ENCODE measurements at regions not wholly inside any gene's neighbourhood (a gene's known extent, or its start where the extent isn't known, plus 50 kb on each side); places are given as distances from the start of the nearest gene placed in this dataset.

DNA sequence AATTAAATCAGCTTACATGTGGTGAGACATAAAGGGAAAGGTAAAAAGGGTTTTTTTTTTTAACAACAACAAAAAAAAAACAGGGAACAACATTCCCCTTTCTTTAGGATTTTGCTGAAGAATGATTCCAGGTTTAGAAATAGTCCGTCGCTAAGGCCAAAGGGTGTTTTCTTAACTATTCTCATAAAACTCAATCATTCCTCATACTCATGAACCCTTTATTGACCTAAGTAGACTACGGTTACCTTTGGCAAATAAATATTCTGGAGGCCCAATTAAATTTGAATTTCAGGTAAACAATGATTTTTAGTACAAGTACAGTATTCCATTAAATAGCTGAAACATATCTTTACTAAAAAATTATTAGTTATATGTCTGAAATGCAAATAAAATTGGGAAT, 55.6 kb upstream of the CCNG1 start:
- TF ChIP-seq, protein P1, sequence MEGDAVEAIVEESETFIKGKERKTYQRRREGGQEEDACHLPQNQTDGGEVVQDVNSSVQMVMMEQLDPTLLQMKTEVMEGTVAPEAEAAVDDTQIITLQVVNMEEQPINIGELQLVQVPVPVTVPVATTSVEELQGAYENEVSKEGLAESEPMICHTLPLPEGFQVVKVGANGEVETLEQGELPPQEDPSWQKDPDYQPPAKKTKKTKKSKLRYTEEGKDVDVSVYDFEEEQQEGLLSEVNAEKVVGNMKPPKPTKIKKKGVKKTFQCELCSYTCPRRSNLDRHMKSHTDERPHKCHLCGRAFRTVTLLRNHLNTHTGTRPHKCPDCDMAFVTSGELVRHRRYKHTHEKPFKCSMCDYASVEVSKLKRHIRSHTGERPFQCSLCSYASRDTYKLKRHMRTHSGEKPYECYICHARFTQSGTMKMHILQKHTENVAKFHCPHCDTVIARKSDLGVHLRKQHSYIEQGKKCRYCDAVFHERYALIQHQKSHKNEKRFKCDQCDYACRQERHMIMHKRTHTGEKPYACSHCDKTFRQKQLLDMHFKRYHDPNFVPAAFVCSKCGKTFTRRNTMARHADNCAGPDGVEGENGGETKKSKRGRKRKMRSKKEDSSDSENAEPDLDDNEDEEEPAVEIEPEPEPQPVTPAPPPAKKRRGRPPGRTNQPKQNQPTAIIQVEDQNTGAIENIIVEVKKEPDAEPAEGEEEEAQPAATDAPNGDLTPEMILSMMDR (IDR thresholded peaks at IDR 0.05), result no peak
- TF ChIP-seq MAX (IDR thresholded peaks at IDR 0.05) (no peak), RARB (CRISPR knock-in tag; IDR thresholded peaks at IDR 0.05) (no peak), NPAS2 (CRISPR knock-in tag; IDR thresholded peaks at IDR 0.05; ENCODE audit: borderline replicate concordance) (no peak), NFE2L2 (conservative IDR thresholded peaks at IDR 0.05; ENCODE audit: low read length) (no peak), PBX3 (IDR thresholded peaks at IDR 0.05) (no peak), CHD2 (IDR thresholded peaks at IDR 0.05; ENCODE audit: low read length, partially characterized antibody) (no peak), POLR2A (IDR thresholded peaks at IDR 0.05; ENCODE audit: low read length) (no peak), ESRRA (IDR thresholded peaks at IDR 0.05; ENCODE audit: borderline replicate concordance, low read length) (no peak), EP300 (IDR thresholded peaks at IDR 0.05) (no peak), USF2 (IDR thresholded peaks at IDR 0.05) (no peak), TP53 (CRISPR knock-in tag; IDR thresholded peaks at IDR 0.05) (no peak), KDM1A (IDR thresholded peaks at IDR 0.05; ENCODE audit: low read depth) (no peak)
